Erythroblast (primary cell): ENCODE measurements at regions not wholly inside any gene's neighbourhood (a gene's known extent, or its start where the extent isn't known, plus 50 kb on each side); places are given as distances from the start of the nearest gene placed in this dataset.

Experiments
- GATA1 ChIP-seq: IDR thresholded peaks from 2 replicates; pipeline ENCODE4 v1.6.1; 2011; ENCODE audit warnings: low read depth, mild to moderate bottlenecking, control low read depth, low read length, moderate library complexity
- POLR2A ChIP-seq: IDR thresholded peaks from 2 replicates; pipeline ENCODE4 v1.6.1; 2011; ENCODE audit warnings: mild to moderate bottlenecking, low read length

- no peak for TF ChIP-seq POLR2A
- TF ChIP-seq GATA1, result no peak
Observed at GRCh38 chr10:57983281-57983791, 284.4 kb downstream of the IPMK start.
